CD14-positive monocyte (primary cell): ENCODE measurements at regions not wholly inside any gene's neighbourhood (a gene's known extent, or its start where the extent isn't known, plus 50 kb on each side); places are given as distances from the start of the nearest gene placed in this dataset.

ENCODE experiments used
- DNase-seq, 3 donors: peaks; one replicate each; pipeline ENCODE4 v3.0.0-alpha.2; 2011 to 2022
- H2AFZ ChIP-seq: 2 replicates; pipeline ENCODE4 v1.6.0; 2012; ENCODE audit warnings: mild to moderate bottlenecking, low read depth, low read length, inconsistent platforms; ENCODE audit not compliant: insufficient read depth, poor library complexity, severe bottlenecking
- H3K27ac ChIP-seq, 2 donors: 1 replicate in 1 of 2; 2 replicates in 1 of 2; pipeline ENCODE4 v1.5.1; 2012 to 2013; ENCODE audit warnings: low read length in 2 of 2, control low read depth in 1 of 2, inconsistent platforms in 1 of 2, low read depth in 1 of 2, mild to moderate bottlenecking in 1 of 2
- H3K27me3 ChIP-seq, 2 donors: one replicate each; pipeline versions ENCODE4 v1.6.0 to v1.6.1; 2011 to 2013; ENCODE audit warnings: low read length in 2 of 2; ENCODE audit not compliant: control insufficient read depth in 2 of 2, insufficient read depth in 2 of 2
- H3K36me3 ChIP-seq, 2 donors: replicated peaks in 1 of 2; 1 replicate in 1 of 2; 2 replicates in 1 of 2; pipeline versions ENCODE4 v1.5.1 to v1.6.1; 2012 to 2013; ENCODE audit warnings: low read length in 2 of 2, control low read depth in 1 of 2, inconsistent platforms in 1 of 2, mild to moderate bottlenecking in 1 of 2; ENCODE audit not compliant: insufficient read depth in 2 of 2, control insufficient read depth in 1 of 2
- H3K4me1 ChIP-seq, 2 donors: 1 replicate in 1 of 2; 2 replicates in 1 of 2; pipeline versions ENCODE4 v1.5.1 to v1.6.1; 2012 to 2013; ENCODE audit warnings: low read length in 2 of 2, control low read depth in 1 of 2, inconsistent platforms in 1 of 2, mild to moderate bottlenecking in 1 of 2, moderate library complexity in 1 of 2; ENCODE audit not compliant: insufficient read depth in 2 of 2, control insufficient read depth in 1 of 2
- H3K4me2 ChIP-seq: replicated peaks from 2 replicates; pipeline ENCODE3; 2012; ENCODE audit warnings: low read length, moderate library complexity, mild to moderate bottlenecking; ENCODE audit not compliant: poor library complexity, severe bottlenecking; ENCODE audit errors: extremely low read depth
- H3K4me3 ChIP-seq, 3 experiments: fragments of 200-600 bp in 1 of 3; sonication (generic) in 1 of 3; replicated peaks in 1 of 3; 1 replicate in 2 of 3; 2 replicates in 1 of 3; pipeline ENCODE4 v1.5.1; 2011 to 2013; ENCODE audit warnings: low read length in 3 of 3, mild to moderate bottlenecking in 3 of 3, control low read depth in 2 of 3, low read depth in 2 of 3, inconsistent platforms in 1 of 3, moderate library complexity in 1 of 3
- H3K79me2 ChIP-seq: 2 replicates; pipeline ENCODE4 v1.6.0; 2012; ENCODE audit warnings: mild to moderate bottlenecking, control low read depth, inconsistent platforms, low read length, moderate library complexity; ENCODE audit not compliant: insufficient read depth
- H3K9ac ChIP-seq: 2 replicates; pipeline ENCODE4 v1.6.0; 2017; ENCODE audit warnings: low read length, mild to moderate bottlenecking; ENCODE audit not compliant: insufficient read depth, poor library complexity, severe bottlenecking
- H3K9me3 ChIP-seq, 2 donors: replicated peaks in 1 of 2; 1 replicate in 1 of 2; 2 replicates in 1 of 2; pipeline versions ENCODE4 v1.5.1 to v1.6.1; 2012 to 2013; ENCODE audit warnings: low read length in 2 of 2, control low read depth in 1 of 2; ENCODE audit not compliant: control insufficient read depth in 1 of 2, insufficient read depth in 1 of 2
- H4K20me1 ChIP-seq: 2 replicates; pipeline ENCODE4 v1.6.0; 2012; ENCODE audit warnings: mild to moderate bottlenecking, low read length, control low read depth, moderate library complexity; ENCODE audit not compliant: insufficient read depth
- H3K27ac Mint-ChIP-seq, 7 donors: one replicate each; pipeline ENCODE4 v1.8.0; 2020; ENCODE audit warnings: mild to moderate bottlenecking in 7 of 7, mixed read lengths in 7 of 7, moderate library complexity in 6 of 7, inconsistent platforms in 2 of 7
- H3K27me3 Mint-ChIP-seq, 3 donors: one replicate each; pipeline ENCODE4 v1.8.0; 2021 to 2022; ENCODE audit warnings: low read depth in 3 of 3, mild to moderate bottlenecking in 3 of 3, mixed read lengths in 3 of 3, moderate library complexity in 3 of 3, inconsistent platforms in 1 of 3
- H3K36me3 Mint-ChIP-seq, 2 donors: one replicate each; pipeline ENCODE4 v1.8.0; 2020; ENCODE audit warnings: mixed read lengths in 2 of 2, inconsistent platforms in 1 of 2, mild to moderate bottlenecking in 1 of 2
- H3K4me1 Mint-ChIP-seq: one replicate; pipeline ENCODE4 v1.8.0; 2020; ENCODE audit warnings: mild to moderate bottlenecking, mixed read lengths
- H3K4me3 Mint-ChIP-seq, 2 donors: one replicate each; pipeline ENCODE4 v1.8.0; 2020; ENCODE audit warnings: mild to moderate bottlenecking in 2 of 2, mixed read lengths in 2 of 2, moderate library complexity in 1 of 2
- H3K9me3 Mint-ChIP-seq, 7 donors: one replicate each; pipeline ENCODE4 v1.8.0; 2020 to 2022; ENCODE audit warnings: mixed read lengths in 7 of 7, mild to moderate bottlenecking in 6 of 7, moderate library complexity in 6 of 7, inconsistent platforms in 2 of 7
- CTCF ChIP-seq: fragments of 200-600 bp; IDR thresholded peaks from one replicate; pipeline ENCODE4 v1.8.0; 2022; ENCODE audit warnings: antibody characterized with exemption, mild to moderate bottlenecking
- WGBS: methylation state at CpG from one replicate; pipeline ENCODE4 v1.1.5; 2013; ENCODE audit warnings: missing lambda C conversion rate; ENCODE audit not compliant: insufficient coverage; 5-methylcytosine and 5-hydroxymethylcytosine counted together
- intact Hi-C, 2 donors: fragments of 100-400 bp; cut with micrococcal nuclease; formaldehyde crosslinking; loops; one replicate each; pipeline versions ENCODE4 v1.15.0 to v1.15.1; 2023

DNA sequence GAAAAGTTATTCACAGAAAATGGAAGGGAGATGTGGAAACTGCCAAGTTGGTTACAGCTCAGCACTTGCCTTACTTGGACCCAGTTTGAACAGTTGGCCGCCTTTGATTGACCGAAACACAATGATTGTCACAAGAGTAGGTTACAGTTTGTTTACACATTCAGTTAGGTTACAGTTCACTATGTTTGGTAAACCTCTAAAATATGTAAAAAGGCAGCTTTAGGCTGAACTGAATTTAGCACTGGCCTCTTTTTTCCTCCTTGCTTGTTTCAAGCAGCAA, 116.2 kb downstream of the OLIG3 start:
- peaks cover 0 to 1% (median under 1%) of the 10 kb centered on the region in 3 donors for H3K27me3 Mint-ChIP-seq
- no peak overlapping the region for H3K4me3 ChIP-seq
- no peak overlapping the region for H3K9ac ChIP-seq
- no peak overlapping the region for H3K4me2 ChIP-seq
- 100% methylated on average over 1 of the region's 2 CpGs for WGBS
- no peak for TF ChIP-seq CTCF
- DNase-seq = no peak
- H3K27me3 ChIP-seq = no peaks in the 10 kb centered on the region
- H3K36me3 ChIP-seq = no peaks in the 10 kb centered on the region
- no peaks in the 10 kb centered on the region for H3K36me3 Mint-ChIP-seq
- H3K27ac Mint-ChIP-seq = no peak overlapping the region
- no peak overlapping the region for H2AFZ ChIP-seq
- H3K9me3 Mint-ChIP-seq = peaks cover 2 to 7% (median 5%) of the 10 kb centered on the region in 7 donors
- H3K4me1 ChIP-seq = no peaks in the 10 kb centered on the region
- no peaks in the 10 kb centered on the region for H3K79me2 ChIP-seq
- no peaks in the 10 kb centered on the region for H3K4me1 Mint-ChIP-seq
- peaks cover 0 to 3% of the 10 kb centered on the region in 2 donors for H3K9me3 ChIP-seq
- intact Hi-C loops = no loop called here
- no peak overlapping the region for H3K4me3 Mint-ChIP-seq
- no peaks in the 10 kb centered on the region for H4K20me1 ChIP-seq
- no peak overlapping the region for H3K27ac ChIP-seq

GRCh38 chr6:137373296-137373695, 120.9 kb downstream of the OLIG3 start:
- intact Hi-C loops = no loop called here
- Mint-ChIP-seq H3K27me3 (peaks cover 0 to 1% (median 0%) of the 10 kb centered on the region in 3 donors), H3K27ac (no peak overlapping the region), H3K36me3 (no peaks in the 10 kb centered on the region), H3K4me1 (peaks cover 14% of the 10 kb centered on the region), H3K4me3 (no peak overlapping the region), H3K9me3 (peaks cover 0 to 4% (median 2%) of the 10 kb centered on the region in 7 donors)
- no peak overlapping the region for H3K9ac ChIP-seq
- no peak for DNase-seq
- H4K20me1 ChIP-seq = no peaks in the 10 kb centered on the region
- no peak for TF ChIP-seq CTCF
- no peak overlapping the region for H3K4me2 ChIP-seq
- peaks cover 8 to 11% of the 10 kb centered on the region in 2 donors for H3K4me1 ChIP-seq
- H3K27ac ChIP-seq = no peak overlapping the region
- H3K27me3 ChIP-seq = no peaks in the 10 kb centered on the region
- H2AFZ ChIP-seq = no peak overlapping the region
- H3K9me3 ChIP-seq = peaks cover 0 to 3% of the 10 kb centered on the region in 2 donors
- no peak overlapping the region for H3K4me3 ChIP-seq
- no peaks in the 10 kb centered on the region for H3K36me3 ChIP-seq
- WGBS = no CpG with 5 or more reads among the region's 1 CpG
- no peaks in the 10 kb centered on the region for H3K79me2 ChIP-seq
